Ascending aorta (tissue), 2 donors: ENCODE measurements at regions not wholly inside any gene's neighbourhood (a gene's known extent, or its start where the extent isn't known, plus 50 kb on each side); places are given as distances from the start of the nearest gene placed in this dataset.

ENCODE experiments used
- DNase-seq, 2 donors: peaks; one replicate each; pipeline ENCODE4 v3.0.0-alpha.2; 2019; ENCODE audit warnings: low spot score in 2 of 2
- H3K27ac ChIP-seq, 2 donors: fragments of 200-600 bp; sonication (generic); one replicate each; pipeline ENCODE4 v1.5.1; 2016 to 2017; ENCODE audit warnings: mild to moderate bottlenecking in 1 of 2
- H3K27me3 ChIP-seq: fragments of 200-600 bp; sonication (generic); one replicate; pipeline ENCODE4 v1.5.1; 2017
- H3K36me3 ChIP-seq, 2 donors: fragments of 200-600 bp; sonication (generic); one replicate each; pipeline ENCODE4 v1.5.1; 2016
- H3K4me1 ChIP-seq, 2 donors: fragments of 200-600 bp; sonication (generic); one replicate each; pipeline ENCODE4 v1.5.1; 2016 to 2017; ENCODE audit warnings: mild to moderate bottlenecking in 1 of 2
- H3K4me3 ChIP-seq, 2 donors: fragments of 200-600 bp; sonication (generic); one replicate each; pipeline ENCODE4 v1.5.1; 2016 to 2017; ENCODE audit warnings: mild to moderate bottlenecking in 1 of 2
- H3K9me3 ChIP-seq, 2 donors: fragments of 200-600 bp; sonication (generic); one replicate each; pipeline ENCODE4 v1.5.1; 2016
- intact Hi-C: fragments of 100-400 bp; cut with DNase I; formaldehyde crosslinking; loops from one replicate; pipeline ENCODE4 v1.15.1; 2023
- TF ChIP-seq, protein P1 (sequence below), 3 experiments: fragments of 200-600 bp in 2 of 3; fragments of 450-650 bp in 1 of 3; sonication (generic) in 2 of 3; IDR thresholded peaks; one replicate each; pipeline ENCODE4 v1.5.1; 2016 to 2019; ENCODE audit warnings: antibody characterized with exemption in 3 of 3, mild to moderate bottlenecking in 1 of 3, moderate library complexity in 1 of 3

DNA sequence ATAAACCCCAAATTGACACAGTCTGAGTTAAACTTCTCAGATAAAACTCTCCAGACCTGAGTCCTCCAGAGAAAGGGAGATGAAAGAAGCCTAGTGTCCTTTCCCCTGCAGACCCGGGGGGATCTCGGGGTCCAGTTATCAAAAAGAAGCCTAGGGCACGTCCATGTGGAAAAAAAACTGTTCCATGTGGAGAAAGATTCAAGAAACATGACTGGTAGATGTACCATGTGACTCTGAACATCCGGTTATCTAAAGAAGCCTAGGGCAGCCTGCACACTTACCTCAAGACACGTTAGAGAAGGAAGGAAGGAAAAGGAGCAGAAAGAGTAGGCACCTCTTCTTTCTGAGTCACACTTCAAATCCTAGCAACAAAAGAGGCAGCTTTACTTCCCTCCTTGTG is 421.0 kb downstream of the LRATD1 start:
- no peak for DNase-seq
- Histone ChIP-seq H3K36me3 (no peaks in the 10 kb centered on the region), H3K27ac (no peak overlapping the region), H3K4me3 (no peak overlapping the region), H3K27me3 (no peaks in the 10 kb centered on the region), H3K9me3 (no peaks in the 10 kb centered on the region), H3K4me1 (no peaks in the 10 kb centered on the region)
- intact Hi-C loops: no loop called here
- TF ChIP-seq, protein P1, sequence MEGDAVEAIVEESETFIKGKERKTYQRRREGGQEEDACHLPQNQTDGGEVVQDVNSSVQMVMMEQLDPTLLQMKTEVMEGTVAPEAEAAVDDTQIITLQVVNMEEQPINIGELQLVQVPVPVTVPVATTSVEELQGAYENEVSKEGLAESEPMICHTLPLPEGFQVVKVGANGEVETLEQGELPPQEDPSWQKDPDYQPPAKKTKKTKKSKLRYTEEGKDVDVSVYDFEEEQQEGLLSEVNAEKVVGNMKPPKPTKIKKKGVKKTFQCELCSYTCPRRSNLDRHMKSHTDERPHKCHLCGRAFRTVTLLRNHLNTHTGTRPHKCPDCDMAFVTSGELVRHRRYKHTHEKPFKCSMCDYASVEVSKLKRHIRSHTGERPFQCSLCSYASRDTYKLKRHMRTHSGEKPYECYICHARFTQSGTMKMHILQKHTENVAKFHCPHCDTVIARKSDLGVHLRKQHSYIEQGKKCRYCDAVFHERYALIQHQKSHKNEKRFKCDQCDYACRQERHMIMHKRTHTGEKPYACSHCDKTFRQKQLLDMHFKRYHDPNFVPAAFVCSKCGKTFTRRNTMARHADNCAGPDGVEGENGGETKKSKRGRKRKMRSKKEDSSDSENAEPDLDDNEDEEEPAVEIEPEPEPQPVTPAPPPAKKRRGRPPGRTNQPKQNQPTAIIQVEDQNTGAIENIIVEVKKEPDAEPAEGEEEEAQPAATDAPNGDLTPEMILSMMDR (IDR thresholded peaks at IDR 0.05): no peak

DNA sequence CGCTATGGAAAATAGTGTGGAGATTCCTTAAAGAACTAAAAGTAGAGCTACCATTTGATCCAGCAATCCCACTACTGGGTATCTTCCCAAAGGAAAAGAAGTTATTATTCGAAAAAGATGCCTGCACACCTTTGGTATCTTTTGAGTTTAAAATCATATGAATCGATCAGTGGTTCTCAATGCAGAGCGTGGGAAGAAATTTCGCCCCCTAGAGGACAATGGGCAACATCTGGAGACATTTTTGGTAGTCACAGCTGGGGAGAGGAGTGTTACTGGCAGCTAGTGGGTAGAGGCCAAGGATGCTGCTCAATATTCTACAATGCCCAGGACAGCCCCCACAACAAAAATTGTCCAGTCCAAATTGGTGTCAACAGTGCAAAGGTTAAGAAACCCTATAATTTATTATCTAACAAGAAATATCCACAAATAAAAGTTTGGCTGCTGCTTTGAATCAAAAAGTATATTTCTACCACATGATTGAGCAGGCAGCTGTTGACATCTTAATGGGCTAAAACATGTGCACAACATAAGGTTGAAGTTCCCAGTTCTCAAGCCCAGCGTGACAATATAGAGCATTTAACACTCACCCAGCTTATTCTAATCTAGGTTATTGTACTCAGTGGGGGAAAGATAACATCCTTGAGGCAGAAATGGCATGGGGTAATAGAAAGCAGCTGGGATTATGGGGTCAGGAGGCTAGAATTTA is 425.7 kb downstream of the LRATD1 start:
- Histone ChIP-seq H3K9me3 (no peaks in the 10 kb centered on the region), H3K27ac (no peak overlapping the region), H3K27me3 (no peaks in the 10 kb centered on the region), H3K4me3 (no peak overlapping the region), H3K36me3 (no peaks in the 10 kb centered on the region), H3K4me1 (no peaks in the 10 kb centered on the region)
- intact Hi-C loops: no loop called here
- no peak for DNase-seq
- TF ChIP-seq, protein P1 (IDR thresholded peaks at IDR 0.05): no peak

DNA sequence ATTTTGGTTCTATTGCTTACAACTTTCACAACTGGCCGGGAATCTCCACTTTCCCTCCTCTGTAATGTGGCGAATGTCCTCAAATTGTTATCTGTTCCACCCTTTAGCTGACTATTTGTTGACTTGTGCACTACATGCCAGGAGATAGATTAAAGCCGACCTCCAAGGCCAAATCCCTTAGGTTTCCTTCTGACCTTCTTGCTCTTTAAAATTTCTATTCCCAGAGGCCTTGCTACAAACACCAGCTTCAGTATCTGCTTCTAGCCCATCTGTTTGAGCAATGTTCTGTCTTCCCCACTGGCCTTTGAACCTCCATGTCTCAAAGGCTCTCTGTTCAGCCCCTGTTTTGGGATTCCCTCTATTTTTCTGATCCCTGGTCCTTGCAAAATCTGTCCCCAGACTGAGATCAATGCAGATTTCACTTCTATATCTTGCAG is 426.2 kb downstream of the LRATD1 start:
- Histone ChIP-seq H3K36me3 (no peaks in the 10 kb centered on the region), H3K4me1 (no peaks in the 10 kb centered on the region), H3K27ac (no peak overlapping the region), H3K4me3 (no peak overlapping the region), H3K27me3 (no peaks in the 10 kb centered on the region), H3K9me3 (no peaks in the 10 kb centered on the region)
- DNase-seq: no peak
- intact Hi-C loops: no loop called here
- TF ChIP-seq, protein P1 (IDR thresholded peaks at IDR 0.05): no peak

DNA sequence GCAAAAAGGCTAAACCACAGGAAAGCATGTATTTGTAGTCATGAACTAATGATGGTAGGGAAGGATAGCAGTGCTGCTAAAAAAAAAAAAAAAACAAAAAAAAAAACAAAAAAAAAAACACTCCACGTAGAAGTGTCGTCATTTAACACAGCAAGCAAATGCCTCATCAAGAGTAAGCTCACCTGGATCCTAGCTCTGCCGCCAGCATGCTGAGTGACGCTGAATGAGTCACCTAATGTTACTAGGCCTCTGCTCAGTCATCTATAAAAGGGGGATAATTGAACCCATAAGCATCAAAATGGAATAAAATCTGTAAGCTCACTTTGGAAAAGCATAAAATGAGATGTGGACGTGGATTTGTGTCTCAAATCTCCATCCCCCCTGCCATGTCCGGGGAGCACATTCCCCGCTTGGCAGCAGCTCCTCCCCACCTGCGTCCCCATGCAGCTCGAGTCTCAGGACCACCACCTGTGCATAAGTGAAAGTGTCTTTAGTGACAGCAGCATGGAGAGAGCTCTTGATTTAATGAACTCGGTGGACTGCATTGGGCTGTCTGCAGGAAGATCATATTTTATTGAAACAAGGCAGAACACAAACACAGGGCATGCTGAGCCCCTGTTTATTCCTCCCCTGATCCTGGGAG is 427.5 kb downstream of the LRATD1 start:
- Histone ChIP-seq H3K27ac (no peak overlapping the region), H3K4me1 (no peaks in the 10 kb centered on the region), H3K27me3 (no peaks in the 10 kb centered on the region), H3K36me3 (no peaks in the 10 kb centered on the region), H3K4me3 (no peak overlapping the region), H3K9me3 (no peaks in the 10 kb centered on the region)
- intact Hi-C loops: no loop called here
- DNase-seq: no peak
- TF ChIP-seq, protein P1 (IDR thresholded peaks at IDR 0.05): no peak

DNA sequence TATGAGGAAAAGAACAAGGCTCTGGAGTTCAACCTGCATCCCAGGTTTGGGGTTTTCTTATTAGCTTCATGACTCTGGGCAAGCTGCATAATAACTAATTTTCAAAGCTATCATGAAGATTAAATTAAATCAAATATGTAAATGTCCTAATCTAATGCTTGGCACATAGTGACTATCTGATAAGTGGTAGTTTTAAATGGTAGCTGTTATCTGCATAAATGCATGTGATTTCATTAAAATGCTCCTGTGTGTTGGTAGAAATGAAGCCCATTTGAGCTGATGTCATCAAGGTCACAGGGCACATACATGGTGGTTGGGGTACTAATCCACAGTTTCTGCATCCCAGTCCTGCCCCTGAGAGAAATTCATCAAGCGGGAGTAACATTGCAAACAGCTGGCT is 428.8 kb downstream of the LRATD1 start:
- TF ChIP-seq, protein P1 (IDR thresholded peaks at IDR 0.05): no peak
- intact Hi-C loops: no loop called here
- Histone ChIP-seq H3K4me3 (no peak overlapping the region), H3K9me3 (peaks cover 0 to 3% of the 10 kb centered on the region in 2 donors), H3K4me1 (no peaks in the 10 kb centered on the region), H3K27ac (no peak overlapping the region), H3K27me3 (no peaks in the 10 kb centered on the region), H3K36me3 (no peaks in the 10 kb centered on the region)
- DNase-seq: no peak
